H9 (cell line): ENCODE measurements at regions not wholly inside any gene's neighbourhood (a gene's known extent, or its start where the extent isn't known, plus 50 kb on each side); places are given as distances from the start of the nearest gene placed in this dataset.
A peak's percentile ranks its signal among the peaks of the same experiment; 100 is the strongest.

Experiments
- DNase-seq: peaks from one replicate; pipeline ENCODE4 v3.0.0-alpha.2; 2017
- H2AFZ ChIP-seq: one replicate; pipeline ENCODE4 v1.6.1; 2013; ENCODE audit warnings: mild to moderate bottlenecking, low read length, control low read depth, moderate library complexity
- H2AK5ac ChIP-seq: 2 replicates; pipeline ENCODE4 v1.6.1; 2013; ENCODE audit warnings: low read length, control low read depth, mixed read lengths; ENCODE audit not compliant: insufficient read length
- H2BK120ac ChIP-seq: one replicate; pipeline ENCODE4 v1.6.1; 2013; ENCODE audit warnings: low read depth, mild to moderate bottlenecking, low read length, control low read depth, inconsistent platforms; ENCODE audit not compliant: poor library complexity, severe bottlenecking
- H2BK12ac ChIP-seq: 2 replicates; pipeline ENCODE4 v1.6.1; 2013; ENCODE audit warnings: low read length, control low read depth, mixed read lengths, low read depth; ENCODE audit not compliant: insufficient read length
- H2BK15ac ChIP-seq: 2 replicates; pipeline ENCODE4 v1.6.1; 2013; ENCODE audit warnings: low read depth, low read length, control low read depth
- H2BK20ac ChIP-seq: one replicate; pipeline ENCODE4 v1.6.1; 2013; ENCODE audit warnings: low read depth, mild to moderate bottlenecking, low read length, control low read depth, inconsistent platforms; ENCODE audit not compliant: poor library complexity, severe bottlenecking
- H2BK5ac ChIP-seq: 2 replicates; pipeline ENCODE4 v1.6.1; 2013; ENCODE audit warnings: low read length, control low read depth, mixed read lengths; ENCODE audit not compliant: insufficient read length
- H3K14ac ChIP-seq: 2 replicates; pipeline ENCODE4 v1.6.1; 2013; ENCODE audit warnings: low read length, control low read depth; ENCODE audit not compliant: insufficient read depth
- H3K18ac ChIP-seq: 2 replicates; pipeline ENCODE4 v1.6.1; 2013; ENCODE audit warnings: low read depth, mild to moderate bottlenecking, mixed read lengths, low read length, control low read depth; ENCODE audit not compliant: insufficient read length
- H3K23ac ChIP-seq: 2 replicates; pipeline ENCODE4 v1.6.1; 2013; ENCODE audit warnings: low read length, control low read depth, mixed read lengths, low read depth; ENCODE audit not compliant: insufficient read length
- H3K23me2 ChIP-seq: 2 replicates; pipeline ENCODE4 v1.6.1; 2013; ENCODE audit warnings: low read depth, mild to moderate bottlenecking, mixed read lengths, low read length, control low read depth; ENCODE audit not compliant: insufficient read length, poor library complexity, severe bottlenecking
- H3K27ac ChIP-seq: 2 replicates; pipeline ENCODE4 v1.5.1; 2013; ENCODE audit warnings: low read length, control low read depth, mixed read lengths, low read depth; ENCODE audit not compliant: insufficient read length
- H3K27me3 ChIP-seq: 2 replicates; pipeline ENCODE4 v1.6.1; 2013; ENCODE audit warnings: low read length, control low read depth, inconsistent platforms; ENCODE audit not compliant: insufficient read depth
- H3K4ac ChIP-seq: 2 replicates; pipeline ENCODE4 v1.6.1; 2013; ENCODE audit warnings: low read depth, mild to moderate bottlenecking, control low read depth, inconsistent platforms, low read length, moderate library complexity
- H3K4me1 ChIP-seq: 2 replicates; pipeline ENCODE4 v1.6.1; 2013; ENCODE audit warnings: low read length, control low read depth, inconsistent platforms; ENCODE audit not compliant: insufficient read depth
- H3K4me2 ChIP-seq: 2 replicates; pipeline ENCODE4 v1.6.1; 2013; ENCODE audit warnings: low read length, control low read depth, mixed read lengths; ENCODE audit not compliant: insufficient read length, insufficient read depth
- H3K56ac ChIP-seq: 2 replicates; pipeline ENCODE4 v1.6.1; 2013; ENCODE audit warnings: low read depth, mild to moderate bottlenecking, mixed read lengths, low read length, control low read depth; ENCODE audit not compliant: insufficient read length
- H3K79me1 ChIP-seq: 2 replicates; pipeline ENCODE4 v1.6.1; 2013; ENCODE audit warnings: low read depth, mild to moderate bottlenecking, moderate library complexity, low read length, control low read depth, inconsistent platforms; ENCODE audit not compliant: insufficient read depth, poor library complexity, severe bottlenecking
- H3K79me2 ChIP-seq: 2 replicates; pipeline ENCODE4 v1.6.1; 2013; ENCODE audit warnings: low read length, control low read depth, inconsistent platforms; ENCODE audit not compliant: insufficient read depth
- H3K9ac ChIP-seq: 2 replicates; pipeline ENCODE4 v1.6.1; 2013; ENCODE audit warnings: low read length, control low read depth, mixed read lengths; ENCODE audit not compliant: insufficient read length; ENCODE audit errors: extremely low read depth
- H3K9me3 ChIP-seq: one replicate; pipeline ENCODE4 v1.6.1; 2013; ENCODE audit warnings: low read depth, low read length, inconsistent platforms; ENCODE audit not compliant: control insufficient read depth
- H3T11ph ChIP-seq: one replicate; pipeline ENCODE4 v1.6.1; 2013; ENCODE audit warnings: mild to moderate bottlenecking, low read length, control low read depth, inconsistent platforms
- H4K20me1 ChIP-seq: one replicate; pipeline ENCODE4 v1.6.1; 2013; ENCODE audit not compliant: control insufficient read depth, insufficient read length, insufficient read depth
- H4K5ac ChIP-seq: 2 replicates; pipeline ENCODE4 v1.6.1; 2013; ENCODE audit warnings: low read depth, mild to moderate bottlenecking, mixed read lengths, low read length, control low read depth; ENCODE audit not compliant: insufficient read length
- H4K8ac ChIP-seq: replicated peaks from 2 replicates; pipeline ENCODE4 v1.6.1; 2013; ENCODE audit warnings: low read length, control low read depth, mixed read lengths, low read depth; ENCODE audit not compliant: insufficient read length
- H4K91ac ChIP-seq: 2 replicates; pipeline ENCODE4 v1.6.1; 2013; ENCODE audit warnings: low read depth, mild to moderate bottlenecking, moderate library complexity, mixed read lengths, low read length, control low read depth; ENCODE audit not compliant: insufficient read length
- H3K27ac Mint-ChIP-seq, 3 experiments: 2 replicates in 2 of 3; 3 replicates in 1 of 3; pipeline ENCODE4 v1.8.0; 2020 to 2021; ENCODE audit warnings: mixed read lengths in 3 of 3, mild to moderate bottlenecking in 1 of 3, moderate library complexity in 1 of 3
- H3K27me3 Mint-ChIP-seq: 2 replicates; pipeline ENCODE4 v1.8.0; 2021; ENCODE audit warnings: low read depth, mild to moderate bottlenecking, moderate library complexity, mixed read lengths
- H3K36me3 Mint-ChIP-seq, 3 experiments: 2 replicates in 2 of 3; 3 replicates in 1 of 3; pipeline ENCODE4 v1.8.0; 2020 to 2021; ENCODE audit warnings: low read depth in 3 of 3, mixed read lengths in 3 of 3; ENCODE audit not compliant: insufficient read depth in 1 of 3
- H3K4me1 Mint-ChIP-seq, 2 experiments: 2 replicates each; pipeline ENCODE4 v1.8.0; 2020; ENCODE audit warnings: mixed read lengths in 2 of 2
- H3K4me3 Mint-ChIP-seq, 2 experiments: 2 replicates in 1 of 2; 3 replicates in 1 of 2; pipeline ENCODE4 v1.8.0; 2020 to 2021; ENCODE audit warnings: mild to moderate bottlenecking in 2 of 2, mixed read lengths in 2 of 2, moderate library complexity in 1 of 2
- H3K9me3 Mint-ChIP-seq, 2 experiments: 2 replicates in 1 of 2; 3 replicates in 1 of 2; pipeline ENCODE4 v1.8.0; 2020; ENCODE audit warnings: mild to moderate bottlenecking in 2 of 2, mixed read lengths in 2 of 2, moderate library complexity in 1 of 2
- WGBS: extraction: QIAGEN DNeasy Blood & Tissue Kit; methylation state at CpG from one replicate; pipeline ENCODE4 v1.1.7; 2013; ENCODE audit warnings: missing lambda C conversion rate, low lambda C conversion rate, mixed read lengths; ENCODE audit not compliant: insufficient read length; ENCODE audit errors: extremely low coverage; 5-methylcytosine and 5-hydroxymethylcytosine counted together
- TF ChIP-seq, protein P1 (sequence below): fragments of 200-600 bp; sonication (generic); conservative IDR thresholded peaks from 3 replicates; pipeline ENCODE4 v1.8.0; 2021; ENCODE audit warnings: antibody characterized with exemption, mild to moderate bottlenecking

DNA sequence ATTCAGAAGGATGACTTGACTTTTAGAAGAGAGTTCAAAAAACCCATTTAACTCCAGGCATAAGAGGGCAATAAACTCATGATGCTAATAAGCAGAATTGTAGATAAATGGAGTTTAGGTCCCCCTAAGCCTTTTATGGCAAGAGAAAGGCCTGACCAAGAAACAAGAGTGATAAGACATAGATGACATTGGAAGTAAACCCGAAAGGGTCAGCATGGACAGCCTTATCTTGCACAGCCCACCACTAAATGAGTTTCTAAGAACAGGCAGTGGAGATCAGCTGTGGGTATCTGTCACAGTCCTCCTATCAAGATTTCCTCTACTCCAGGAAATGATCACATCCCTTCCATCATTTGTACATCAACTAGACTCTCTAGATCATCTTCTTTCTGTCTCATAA, 457.9 kb upstream of the ADAMTS9 start:
- Histone ChIP-seq H3K9ac (no peak overlapping the region), H4K91ac (no peak overlapping the region), H4K8ac (no peak overlapping the region), H2BK20ac (no peak overlapping the region), H2AFZ (no peak overlapping the region), H3K23ac (no peak overlapping the region), H2BK5ac (no peak overlapping the region), H3K14ac (no peak overlapping the region; the same call in 1 of the 2 replicates), H2BK120ac (no peak overlapping the region), H4K5ac (no peak overlapping the region), H3K56ac (no peak overlapping the region), H3K23me2 (no peaks in the 10 kb centered on the region), H3K18ac (no peak overlapping the region), H3K79me1 (no peaks in the 10 kb centered on the region), H3K4ac (no peak overlapping the region), H2BK12ac (no peak overlapping the region), H3K4me2 (no peak overlapping the region), H2AK5ac (peak overlapping the region; percentile 37), H4K20me1 (no peaks in the 10 kb centered on the region), H3K27me3 (no peaks in the 10 kb centered on the region), H2BK15ac (no peak overlapping the region), H3K9me3 (no peaks in the 10 kb centered on the region), H3T11ph (no peak overlapping the region), H3K79me2 (no peaks in the 10 kb centered on the region), H3K27ac (peak overlapping the region; percentile 22), H3K4me1 (peaks cover 16% of the 10 kb centered on the region)
- TF ChIP-seq, protein P1, sequence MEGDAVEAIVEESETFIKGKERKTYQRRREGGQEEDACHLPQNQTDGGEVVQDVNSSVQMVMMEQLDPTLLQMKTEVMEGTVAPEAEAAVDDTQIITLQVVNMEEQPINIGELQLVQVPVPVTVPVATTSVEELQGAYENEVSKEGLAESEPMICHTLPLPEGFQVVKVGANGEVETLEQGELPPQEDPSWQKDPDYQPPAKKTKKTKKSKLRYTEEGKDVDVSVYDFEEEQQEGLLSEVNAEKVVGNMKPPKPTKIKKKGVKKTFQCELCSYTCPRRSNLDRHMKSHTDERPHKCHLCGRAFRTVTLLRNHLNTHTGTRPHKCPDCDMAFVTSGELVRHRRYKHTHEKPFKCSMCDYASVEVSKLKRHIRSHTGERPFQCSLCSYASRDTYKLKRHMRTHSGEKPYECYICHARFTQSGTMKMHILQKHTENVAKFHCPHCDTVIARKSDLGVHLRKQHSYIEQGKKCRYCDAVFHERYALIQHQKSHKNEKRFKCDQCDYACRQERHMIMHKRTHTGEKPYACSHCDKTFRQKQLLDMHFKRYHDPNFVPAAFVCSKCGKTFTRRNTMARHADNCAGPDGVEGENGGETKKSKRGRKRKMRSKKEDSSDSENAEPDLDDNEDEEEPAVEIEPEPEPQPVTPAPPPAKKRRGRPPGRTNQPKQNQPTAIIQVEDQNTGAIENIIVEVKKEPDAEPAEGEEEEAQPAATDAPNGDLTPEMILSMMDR = no peak
- H3K27me3 Mint-ChIP-seq = no peaks in the 10 kb centered on the region; the same call in 1 of the 2 replicates
- H3K36me3 Mint-ChIP-seq = peaks cover 0 to 2% (median 0%) of the 10 kb centered on the region in 3 experiments; a peak in 1 of 7 replicates
- peak overlapping the region; percentile 57 to 99 (median 93); a peak in 6 of 7 replicates for H3K27ac Mint-ChIP-seq
- H3K9me3 Mint-ChIP-seq = no peaks in the 10 kb centered on the region; a peak in 1 of 5 replicates
- H3K4me3 Mint-ChIP-seq = no peak overlapping the region
- WGBS = no CpG with 5 or more reads among the region's 1 CpG
- DNase-seq = no peak
- peaks cover 46 to 59% of the 10 kb centered on the region in 2 experiments for H3K4me1 Mint-ChIP-seq
